Left lung (tissue), 4 donors: ENCODE measurements at regions not wholly inside any gene's neighbourhood (a gene's known extent, or its start where the extent isn't known, plus 50 kb on each side); places are given as distances from the start of the nearest gene placed in this dataset.

Experiments used
- ATAC-seq: fragments of 200-7000 bp; cut with Tn5 transposase; one replicate; pipeline ENCODE4 v1.9.1; 2020; ENCODE audit warnings: moderate library complexity
- DNase-seq, 4 donors: peaks; one replicate each; pipeline ENCODE4 v3.0.0-alpha.2; 2013 to 2020
- H3K27ac ChIP-seq, 2 donors: fragments of 200-600 bp; sonication (generic) in 1 of 2; one replicate each; pipeline versions ENCODE4 v1.5.0 to v1.8.0; 2020 to 2021
- H3K27me3 ChIP-seq, 2 donors: fragments of 200-600 bp; sonication (generic) in 1 of 2; one replicate each; pipeline versions ENCODE4 v1.5.0 to v1.8.0; 2020 to 2021
- H3K36me3 ChIP-seq, 2 donors: fragments of 200-600 bp; sonication (generic) in 1 of 2; one replicate each; pipeline versions ENCODE4 v1.5.0 to v1.8.0; 2020 to 2021
- H3K4me1 ChIP-seq, 2 donors: fragments of 200-600 bp; one replicate each; pipeline ENCODE4 v1.8.0; 2021
- H3K4me3 ChIP-seq, 2 donors: fragments of 200-600 bp; sonication (generic) in 1 of 2; one replicate each; pipeline versions ENCODE4 v1.5.0 to v1.8.0; 2020 to 2021; ENCODE audit warnings: mild to moderate bottlenecking in 1 of 2
- H3K9me3 ChIP-seq, 2 donors: fragments of 200-600 bp; sonication (generic) in 1 of 2; one replicate each; pipeline versions ENCODE4 v1.5.0 to v1.8.0; 2020 to 2021
- CTCF ChIP-seq, 2 donors: fragments of 200-600 bp; sonication (generic) in 1 of 2; IDR thresholded peaks; one replicate each; pipeline versions ENCODE4 v1.5.0 to v1.8.0; 2021; ENCODE audit warnings: antibody characterized with exemption in 2 of 2
- intact Hi-C, 2 donors: fragments of 100-400 bp; cut with DNase I; formaldehyde crosslinking; loops; one replicate each; pipeline versions ENCODE4 v1.11.2 to v1.14.2; 2022
- donor health status: DM: no; HTN: yes; CAD: no.
- donor health status: DM: no; HTN: no; CAD: no.

- Histone ChIP-seq H3K27ac (no peak overlapping the region), H3K4me1 (no peaks in the 10 kb centered on the region), H3K9me3 (no peaks in the 10 kb centered on the region), H3K4me3 (no peak overlapping the region), H3K27me3 (no peaks in the 10 kb centered on the region), H3K36me3 (no peaks in the 10 kb centered on the region)
- no peak for DNase-seq
- intact Hi-C loops: no loop called here
- ATAC-seq: no peak
- no peak for TF ChIP-seq CTCF (IDR thresholded peaks at IDR 0.05)
These were observed 128.3 kb upstream of the MIR17HG start for GRCh38 chr13:91219201-91219600.

- no peaks in the 10 kb centered on the region for H3K4me1 ChIP-seq
- intact Hi-C loops: no loop called here
- no peak for TF ChIP-seq CTCF (IDR thresholded peaks at IDR 0.05)
These were observed 126.6 kb upstream of the MIR17HG start for GRCh38 chr13:91220872-91221271.

DNA sequence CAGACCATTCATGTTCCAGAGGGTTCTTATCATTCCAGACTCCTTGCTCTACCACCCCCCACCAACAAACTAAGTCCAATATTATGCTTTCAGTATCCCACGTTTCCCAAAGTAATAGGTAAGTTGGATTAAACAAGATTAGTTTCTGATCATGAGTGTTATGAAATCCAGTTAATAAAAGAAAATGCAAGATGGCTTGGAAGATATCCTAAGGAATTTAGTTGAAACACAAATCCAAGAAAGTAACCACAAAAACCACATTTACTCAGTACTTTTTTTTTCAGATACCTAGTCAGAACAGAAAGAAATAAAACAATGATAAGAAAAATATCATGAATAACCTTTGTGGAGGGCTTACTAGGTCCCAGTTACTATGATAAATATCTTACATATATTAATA is 119.4 kb upstream of the MIR17HG start:
- no peak for DNase-seq
- Histone ChIP-seq H3K4me3 (no peak overlapping the region), H3K9me3 (no peaks in the 10 kb centered on the region), H3K4me1 (no peaks in the 10 kb centered on the region), H3K27me3 (no peaks in the 10 kb centered on the region), H3K27ac (no peak overlapping the region), H3K36me3 (no peaks in the 10 kb centered on the region)
- TF ChIP-seq CTCF (IDR thresholded peaks at IDR 0.05): no peak
- intact Hi-C loops: no loop called here
- no peak for ATAC-seq

More at GRCh38 chr13:91220872-91221271, 126.6 kb upstream of the MIR17HG start:
- DNase-seq (no peak), ATAC-seq (no peak)
- no peaks in the 10 kb centered on the region for H3K36me3 ChIP-seq
- no peaks in the 10 kb centered on the region for H3K27me3 ChIP-seq
- H3K27ac ChIP-seq: no peak overlapping the region
- H3K4me3 ChIP-seq: no peak overlapping the region
- no peaks in the 10 kb centered on the region for H3K9me3 ChIP-seq

DNA sequence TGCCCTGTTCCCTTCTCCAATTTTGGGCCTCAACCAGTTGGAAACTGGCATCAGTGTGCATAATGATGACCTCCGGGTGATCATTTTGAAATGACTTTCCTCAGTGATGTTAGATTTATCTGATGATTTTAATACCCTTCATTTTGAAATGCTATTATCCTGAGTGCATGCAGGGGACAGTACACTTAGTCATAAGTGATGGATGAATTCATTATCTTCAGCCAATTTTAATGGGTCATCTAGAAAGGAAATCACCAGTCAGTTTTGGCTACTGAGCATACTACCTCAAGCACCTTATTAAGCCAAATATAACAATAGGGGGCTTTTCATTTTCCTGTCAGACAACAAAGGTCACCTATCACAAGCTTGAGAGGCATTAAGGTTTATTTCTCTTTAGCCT is 118.5 kb upstream of the MIR17HG start:
- no peak overlapping the region for H3K4me3 ChIP-seq
- no peak for TF ChIP-seq CTCF (IDR thresholded peaks at IDR 0.05)

GRCh38 chr13:91232716-91233115 is 114.8 kb upstream of the MIR17HG start:
- DNase-seq: no peak
- no peak overlapping the region for H3K4me3 ChIP-seq
- H3K27ac ChIP-seq: no peak overlapping the region
- ATAC-seq: no peak
- no peaks in the 10 kb centered on the region for H3K27me3 ChIP-seq
- no peak for TF ChIP-seq CTCF (IDR thresholded peaks at IDR 0.05)
- no peaks in the 10 kb centered on the region for H3K36me3 ChIP-seq
- no peaks in the 10 kb centered on the region for H3K9me3 ChIP-seq
- no peaks in the 10 kb centered on the region for H3K4me1 ChIP-seq
- intact Hi-C loops: no loop called here

More for the DNA sequence above, 118.5 kb upstream of the MIR17HG start:
- Histone ChIP-seq H3K27me3 (no peaks in the 10 kb centered on the region), H3K4me1 (no peaks in the 10 kb centered on the region), H3K36me3 (no peaks in the 10 kb centered on the region), H3K9me3 (no peaks in the 10 kb centered on the region), H3K27ac (no peak overlapping the region)
- DNase-seq (no peak), ATAC-seq (no peak)
- intact Hi-C loops: no loop called here
